ENCODE measurements at regions not wholly inside any gene's neighbourhood (a gene's known extent, or its start where the extent isn't known, plus 50 kb on each side); places are given as distances from the start of the nearest gene placed in this dataset.

DNA sequence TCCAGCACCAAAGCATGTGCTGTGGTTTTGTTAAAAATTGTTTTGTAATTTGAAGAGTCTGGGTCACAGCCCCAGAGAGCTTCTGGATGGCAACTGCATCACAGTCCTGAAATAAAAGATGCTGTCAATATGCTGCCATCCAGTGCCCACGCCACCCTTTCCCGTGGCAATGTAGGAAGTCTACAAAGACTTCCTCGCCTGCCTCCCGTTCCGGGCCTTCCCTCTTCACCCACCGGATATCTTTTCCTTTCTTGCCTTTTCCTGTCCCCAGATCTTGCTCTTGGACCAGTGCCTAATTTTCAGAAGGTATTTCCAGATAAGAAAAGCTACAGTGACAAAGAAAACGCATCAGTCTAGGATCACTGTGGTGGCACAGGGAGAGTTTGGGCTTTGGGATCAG lies 85.3 kb upstream of the RNU6-1 start:
- TF ChIP-seq, protein P1, sequence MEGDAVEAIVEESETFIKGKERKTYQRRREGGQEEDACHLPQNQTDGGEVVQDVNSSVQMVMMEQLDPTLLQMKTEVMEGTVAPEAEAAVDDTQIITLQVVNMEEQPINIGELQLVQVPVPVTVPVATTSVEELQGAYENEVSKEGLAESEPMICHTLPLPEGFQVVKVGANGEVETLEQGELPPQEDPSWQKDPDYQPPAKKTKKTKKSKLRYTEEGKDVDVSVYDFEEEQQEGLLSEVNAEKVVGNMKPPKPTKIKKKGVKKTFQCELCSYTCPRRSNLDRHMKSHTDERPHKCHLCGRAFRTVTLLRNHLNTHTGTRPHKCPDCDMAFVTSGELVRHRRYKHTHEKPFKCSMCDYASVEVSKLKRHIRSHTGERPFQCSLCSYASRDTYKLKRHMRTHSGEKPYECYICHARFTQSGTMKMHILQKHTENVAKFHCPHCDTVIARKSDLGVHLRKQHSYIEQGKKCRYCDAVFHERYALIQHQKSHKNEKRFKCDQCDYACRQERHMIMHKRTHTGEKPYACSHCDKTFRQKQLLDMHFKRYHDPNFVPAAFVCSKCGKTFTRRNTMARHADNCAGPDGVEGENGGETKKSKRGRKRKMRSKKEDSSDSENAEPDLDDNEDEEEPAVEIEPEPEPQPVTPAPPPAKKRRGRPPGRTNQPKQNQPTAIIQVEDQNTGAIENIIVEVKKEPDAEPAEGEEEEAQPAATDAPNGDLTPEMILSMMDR (conservative IDR thresholded peaks at IDR 0.05 in 1 of 2, IDR thresholded peaks at IDR 0.05 in 1 of 2; ENCODE audit: low read depth in 1 of 2, low read length in 2 of 2) = no peak
- no peak for TF ChIP-seq EZH2 (IDR thresholded peaks at IDR 0.05; ENCODE audit: low read length, missing control alignments)

Data from fibroblast of lung (primary cell).